ENCODE measurements at regions not wholly inside any gene's neighbourhood (a gene's known extent, or its start where the extent isn't known, plus 50 kb on each side); places are given as distances from the start of the nearest gene placed in this dataset.

DNA sequence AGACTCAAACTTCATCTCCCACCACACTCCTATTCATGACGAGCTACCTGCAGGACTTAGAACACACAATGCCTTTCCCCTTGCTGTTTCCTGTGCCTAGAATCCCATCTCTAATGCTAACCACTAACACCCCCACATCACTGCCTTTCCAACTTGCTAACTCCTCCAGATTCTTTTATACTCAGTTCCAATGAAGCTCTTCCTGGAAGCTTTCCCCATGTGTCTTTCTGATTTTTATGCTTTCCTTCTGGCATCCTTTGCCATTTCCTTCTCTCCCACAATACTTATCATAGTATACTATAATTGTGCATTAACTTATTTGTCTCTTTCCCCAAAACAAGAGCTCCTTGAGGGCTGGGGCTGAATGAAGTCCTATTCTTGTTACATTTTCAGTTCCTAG, 115.3 kb upstream of the PLPPR1 start:
- no peak overlapping the region for H3K9ac ChIP-seq (ENCODE audit: insufficient read depth in 1 of 2, low read depth in 2 of 2, low read length in 2 of 2)
- CTCF ChIA-PET (ENCODE audit: low intra/inter-chr PET ratio): interaction anchor here (0.6 kb wide), 1 partner anchor 11 kb away, joined by 3 read pairs; no protein-coding TSS in a partner anchor

GRCh38 chr9:100914266-100914665, 114.3 kb upstream of the PLPPR1 start:
- no peak overlapping the region for H3K27ac ChIP-seq (ENCODE audit: extremely low read depth, low read depth, low read length)
- no peak overlapping the region for H3K4me3 ChIP-seq
- ATAC-seq (no peak), DNase-seq (ENCODE audit: extremely low read depth in 1 of 4, low spot score in 3 of 4) (no peak), FAIRE-seq (no peak)
- CTCF ChIA-PET (ENCODE audit: low intra/inter-chr PET ratio): no interaction called here
- H2AFZ ChIP-seq (ENCODE audit: low read depth, low read length): no peak overlapping the region
- intact Hi-C loops (cut with micrococcal nuclease): no loop called here
- in situ Hi-C loops (cut with MboI): no loop called here
- no peaks in the 10 kb centered on the region for H3K79me2 ChIP-seq (ENCODE audit: control insufficient read depth, insufficient read depth, low read length)
- no peaks in the 10 kb centered on the region for H4K20me1 ChIP-seq (replicated peaks; ENCODE audit: control insufficient read depth, insufficient read depth, low read length)
- 0% methylated on average over 3 of the region's 3 CpGs for WGBS (ENCODE audit: insufficient coverage, low coverage, missing lambda C conversion rate)
- H3K9ac ChIP-seq (ENCODE audit: insufficient read depth in 1 of 2, low read depth in 2 of 2, low read length in 2 of 2): no peak overlapping the region
- no peak for TF ChIP-seq ZNF134 (CRISPR knock-in tag; conservative IDR thresholded peaks at IDR 0.05)
- TF ChIP-seq, protein P1, sequence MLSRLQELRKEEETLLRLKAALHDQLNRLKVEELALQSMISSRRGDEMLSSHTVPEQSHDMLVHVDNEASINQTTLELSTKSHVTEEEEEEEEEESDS (CRISPR knock-in tag; IDR thresholded peaks at IDR 0.05): no peak
- TF ChIP-seq, protein P2, sequence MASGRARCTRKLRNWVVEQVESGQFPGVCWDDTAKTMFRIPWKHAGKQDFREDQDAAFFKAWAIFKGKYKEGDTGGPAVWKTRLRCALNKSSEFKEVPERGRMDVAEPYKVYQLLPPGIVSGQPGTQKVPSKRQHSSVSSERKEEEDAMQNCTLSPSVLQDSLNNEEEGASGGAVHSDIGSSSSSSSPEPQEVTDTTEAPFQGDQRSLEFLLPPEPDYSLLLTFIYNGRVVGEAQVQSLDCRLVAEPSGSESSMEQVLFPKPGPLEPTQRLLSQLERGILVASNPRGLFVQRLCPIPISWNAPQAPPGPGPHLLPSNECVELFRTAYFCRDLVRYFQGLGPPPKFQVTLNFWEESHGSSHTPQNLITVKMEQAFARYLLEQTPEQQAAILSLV (tag; IDR thresholded peaks at IDR 0.05): no peak
- TF ChIP-seq LCOR (CRISPR knock-in tag; IDR thresholded peaks at IDR 0.05): no peak
- no peak for TF ChIP-seq NFYB (IDR thresholded peaks at IDR 0.05; ENCODE audit: extremely low read depth, insufficient read length)
- no peak for TF ChIP-seq HNRNPLL (IDR thresholded peaks at IDR 0.05; ENCODE audit: low read depth, low read length, poor library complexity, severe bottlenecking)
- TF ChIP-seq PCBP1 (IDR thresholded peaks at IDR 0.05; ENCODE audit: low read depth, low read length, poor library complexity, severe bottlenecking): no peak
- TF ChIP-seq NR2F6 (CRISPR knock-in tag; IDR thresholded peaks at IDR 0.05): no peak
- TF ChIP-seq CAMTA2 (CRISPR knock-in tag; conservative IDR thresholded peaks at IDR 0.05): no peak
- TF ChIP-seq ZNF830 (CRISPR knock-in tag; IDR thresholded peaks at IDR 0.05): no peak
- TF ChIP-seq NRF1 (conservative IDR thresholded peaks at IDR 0.05 in 1 of 2, IDR thresholded peaks at IDR 0.05 in 1 of 2): no peak
- TF ChIP-seq RAD51 (IDR thresholded peaks at IDR 0.05; ENCODE audit: borderline replicate concordance, low read depth): no peak
- TF ChIP-seq STAT5A (IDR thresholded peaks at IDR 0.05; ENCODE audit: borderline replicate concordance, low read length): no peak
- no peak for TF ChIP-seq ZNF165 (CRISPR knock-in tag; IDR thresholded peaks at IDR 0.05; ENCODE audit: borderline replicate concordance)
- no peak for TF ChIP-seq GABPB2 (CRISPR knock-in tag; conservative IDR thresholded peaks at IDR 0.05)
- no peak for TF ChIP-seq BCL6 (CRISPR knock-in tag; IDR thresholded peaks at IDR 0.05)
- POLR2A ChIA-PET: no interaction called here
- H3K9me3 ChIP-seq (replicated peaks; ENCODE audit: control insufficient read depth, insufficient read depth, low read depth, low read length): no peaks in the 10 kb centered on the region
- H3K9me1 ChIP-seq (ENCODE audit: control insufficient read depth, insufficient read depth, low read length): no peaks in the 10 kb centered on the region
- no peaks in the 10 kb centered on the region for H3K4me1 ChIP-seq (replicated peaks in 1 of 2; ENCODE audit: control insufficient read depth in 2 of 2, insufficient read depth in 2 of 2, low read length in 2 of 2)
- no peak overlapping the region for H3K4me2 ChIP-seq (ENCODE audit: insufficient read depth, low read length)
- no TSS peak for BruUV-seq (replicated peaks)
- H3K27me3 ChIP-seq (ENCODE audit: control insufficient read depth in 2 of 2, insufficient read depth in 2 of 2, low read length in 2 of 2): no peaks in the 10 kb centered on the region
- no peaks in the 10 kb centered on the region for H3K36me3 ChIP-seq (ENCODE audit: control insufficient read depth, insufficient read depth, low read length)

More for the DNA sequence above, 115.3 kb upstream of the PLPPR1 start:
- in situ Hi-C loops (cut with MboI): no loop called here
- no peaks in the 10 kb centered on the region for H3K9me1 ChIP-seq (ENCODE audit: control insufficient read depth, insufficient read depth, low read length)
- 0% methylated on average over 1 of the region's 1 CpG for WGBS (ENCODE audit: insufficient coverage, low coverage, missing lambda C conversion rate)
- no peak for TF ChIP-seq SMARCA5 (IDR thresholded peaks at IDR 0.05)
- no peak for TF ChIP-seq NFRKB (IDR thresholded peaks at IDR 0.05; ENCODE audit: low read depth)
- TF ChIP-seq KAT8 (IDR thresholded peaks at IDR 0.05; ENCODE audit: low read depth): no peak
- no peaks in the 10 kb centered on the region for H3K4me1 ChIP-seq (replicated peaks in 1 of 2; ENCODE audit: control insufficient read depth in 2 of 2, insufficient read depth in 2 of 2, low read length in 2 of 2)
- no peaks in the 10 kb centered on the region for H3K36me3 ChIP-seq (ENCODE audit: control insufficient read depth, insufficient read depth, low read length)
- no peak overlapping the region for H2AFZ ChIP-seq (ENCODE audit: low read depth, low read length)
- no peak for DNase-seq (ENCODE audit: extremely low read depth in 1 of 4, low spot score in 3 of 4)
- intact Hi-C loops (cut with micrococcal nuclease): no loop called here
- no peak overlapping the region for H3K27ac ChIP-seq (ENCODE audit: extremely low read depth, low read depth, low read length)
- FAIRE-seq: no peak
- no peaks in the 10 kb centered on the region for H3K9me3 ChIP-seq (replicated peaks; ENCODE audit: control insufficient read depth, insufficient read depth, low read depth, low read length)
- H3K4me2 ChIP-seq (ENCODE audit: insufficient read depth, low read length): no peak overlapping the region
- POLR2A ChIA-PET: interaction anchor here (0.6 kb wide), 1 partner anchor 13 kb away, joined by 3 read pairs; no protein-coding TSS in a partner anchor
- H3K27me3 ChIP-seq (ENCODE audit: control insufficient read depth in 2 of 2, insufficient read depth in 2 of 2, low read length in 2 of 2): no peaks in the 10 kb centered on the region
- no peaks in the 10 kb centered on the region for H4K20me1 ChIP-seq (replicated peaks; ENCODE audit: control insufficient read depth, insufficient read depth, low read length)
- ATAC-seq: no peak
- H3K79me2 ChIP-seq (ENCODE audit: control insufficient read depth, insufficient read depth, low read length): no peaks in the 10 kb centered on the region
- H3K4me3 ChIP-seq: no peak overlapping the region
- no TSS peak for BruUV-seq (replicated peaks)
